EL (cell line): ENCODE measurements at regions not wholly inside any gene's neighbourhood (a gene's known extent, or its start where the extent isn't known, plus 50 kb on each side); places are given as distances from the start of the nearest gene placed in this dataset.
"Not testable (repeated sequence)": the region's sequence is repeated elsewhere in the genome, so short reads cannot be mapped to it uniquely, and the experiment has no call there.

Experiments
- DNase-seq: peaks from one replicate; pipeline ENCODE4 v3.0.0-alpha.2; 2016

DNA sequence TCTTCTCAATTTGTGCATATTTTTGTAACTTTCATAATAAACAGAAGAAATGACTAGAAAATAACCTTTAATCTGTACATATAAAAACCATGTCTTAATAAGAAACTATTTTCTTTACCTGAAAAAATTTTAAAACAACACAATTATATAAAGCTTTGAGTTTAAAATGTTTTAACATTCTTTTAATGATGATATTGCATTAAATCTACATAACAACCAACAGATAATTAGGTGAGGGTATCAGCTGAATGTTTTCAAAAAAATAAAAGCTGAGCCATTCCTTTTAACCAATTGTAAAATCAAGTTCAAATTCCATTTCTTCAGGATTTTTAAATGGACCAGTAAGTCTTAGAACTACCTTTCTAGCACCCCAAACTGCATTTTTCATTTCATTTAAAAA lies 1185.0 kb upstream of the CITED2 start:
- no peak for DNase-seq

GRCh38 chr6:140554421-140554820 lies 1180.0 kb upstream of the CITED2 start:
- peak; percentile 21 for DNase-seq

- DNase-seq: no peak
These were observed 1173.9 kb upstream of the CITED2 start for GRCh38 chr6:140548366-140548765.

DNA sequence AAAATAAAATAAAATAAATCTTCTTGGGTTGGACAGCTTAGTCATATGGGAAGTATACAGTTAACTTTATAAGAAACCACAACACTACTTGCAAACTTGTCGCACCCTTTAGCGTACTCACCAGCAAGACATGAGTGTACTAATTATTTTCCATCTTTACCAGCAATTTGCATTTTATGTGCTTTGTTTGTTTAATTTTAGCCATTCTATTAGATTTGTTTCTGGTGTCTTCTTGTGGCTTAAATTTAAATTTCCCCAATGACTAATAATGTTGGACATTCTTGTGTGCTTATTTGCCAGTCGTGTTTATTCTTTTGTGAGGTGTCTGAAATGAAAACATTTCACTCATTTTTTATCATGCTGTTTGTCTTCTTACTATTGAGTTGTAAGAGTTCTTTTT lies 1172.2 kb upstream of the CITED2 start:
- DNase-seq: peak; percentile 79

DNA sequence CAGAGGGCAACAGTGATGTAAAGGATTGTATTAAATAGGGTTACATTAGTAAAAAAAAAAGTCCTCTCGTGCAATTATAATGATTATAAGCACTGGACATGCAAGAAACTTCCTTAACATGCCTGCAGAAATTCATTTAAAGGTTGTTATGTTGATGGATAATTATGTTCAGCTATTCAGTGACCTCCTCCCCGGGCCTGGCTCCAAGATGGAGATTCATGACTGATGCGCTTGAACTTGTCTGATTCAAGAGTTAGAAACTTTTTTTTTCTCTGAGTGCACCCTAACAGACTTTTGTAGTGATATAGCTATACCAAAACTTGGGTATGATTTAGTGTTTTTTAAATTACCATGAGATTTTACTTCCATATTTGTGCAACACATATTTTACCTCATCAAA lies 1170.0 kb upstream of the CITED2 start:
- no peak for DNase-seq

DNA sequence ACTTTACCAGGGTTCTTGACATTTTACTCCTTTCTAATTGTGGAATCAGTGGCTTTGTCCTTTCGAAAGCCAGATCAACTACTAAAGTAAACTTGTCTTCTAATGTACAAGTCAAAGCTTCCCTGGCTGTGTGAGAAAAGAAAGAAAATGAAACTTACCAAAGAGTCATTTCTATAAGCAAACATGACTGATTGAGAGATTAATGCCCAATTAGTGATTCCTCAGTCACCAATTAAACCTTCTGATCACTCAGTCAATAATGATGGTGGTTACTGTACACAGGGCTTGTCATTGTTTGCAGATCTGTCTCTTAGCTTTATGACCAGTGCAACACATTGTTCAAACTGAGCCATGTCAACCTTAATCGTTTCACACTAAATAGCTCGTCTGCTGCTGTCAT lies 1168.4 kb upstream of the CITED2 start:
- DNase-seq: no peak

- peak; percentile 63 for DNase-seq
These were observed 1166.8 kb upstream of the CITED2 start for GRCh38 chr6:140541288-140541687.

- no peak for DNase-seq
These were observed 1166.3 kb upstream of the CITED2 start for GRCh38 chr6:140540743-140541142.

DNA sequence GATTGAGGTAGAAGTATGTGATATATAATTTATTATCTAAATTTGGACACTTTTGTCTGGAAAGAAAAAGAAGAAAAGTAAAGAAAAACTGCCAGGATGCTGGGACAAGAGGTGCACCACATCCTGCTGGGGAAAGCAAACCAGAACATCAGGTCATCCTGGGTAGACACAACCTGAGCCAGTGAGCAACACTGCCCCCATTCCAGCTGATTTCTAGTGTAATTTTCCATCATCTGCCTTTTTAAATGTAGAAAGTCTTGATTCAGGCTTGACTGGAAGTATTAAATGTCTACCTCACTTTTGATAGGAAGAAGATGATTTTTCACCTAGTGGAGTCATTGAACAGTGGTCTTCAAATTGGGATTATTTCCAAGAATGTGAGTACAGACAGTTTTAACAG lies 1164.5 kb upstream of the CITED2 start:
- peak; percentile 55 for DNase-seq

DNA sequence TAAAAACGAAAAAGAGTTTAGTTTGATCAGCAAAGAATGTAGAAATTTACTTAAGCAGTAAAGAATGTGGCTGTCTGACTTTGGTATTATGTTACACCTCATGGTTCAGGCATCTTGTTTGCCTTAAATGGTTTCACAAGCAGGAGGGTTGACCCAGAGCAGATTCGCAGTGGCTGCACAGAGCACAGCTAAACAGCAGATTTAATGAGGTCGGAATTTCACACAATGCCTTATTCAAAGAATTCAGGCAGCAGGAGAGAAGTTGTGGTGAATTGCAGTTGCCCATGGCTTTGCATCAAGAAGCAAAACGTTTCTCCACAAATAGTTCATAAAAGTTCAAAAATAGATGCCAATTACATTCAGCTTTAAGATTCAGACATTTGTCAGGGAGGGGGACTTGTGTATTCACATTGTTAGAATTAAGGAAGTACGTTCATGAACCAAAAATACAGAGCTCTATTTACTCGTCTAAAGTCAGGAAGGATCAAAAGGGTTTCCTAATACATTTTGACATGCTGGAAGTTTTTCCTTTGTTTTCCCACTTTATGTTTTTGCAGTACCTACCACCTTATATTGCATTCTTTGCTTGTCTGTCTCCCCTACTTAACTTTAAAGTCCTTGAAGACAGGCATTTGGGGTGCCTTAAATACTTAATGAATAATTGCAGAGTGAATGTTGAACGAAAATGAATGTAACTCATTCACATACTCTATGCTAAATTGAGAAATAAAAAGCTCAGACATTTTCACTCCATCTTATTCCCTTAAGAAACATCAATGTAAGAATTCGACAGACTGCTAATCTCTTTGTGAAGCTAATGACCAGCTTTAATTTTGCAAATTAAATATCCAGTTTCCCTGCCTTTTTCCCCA lies 1163.6 kb upstream of the CITED2 start:
- peak; percentile 99 for DNase-seq

DNA sequence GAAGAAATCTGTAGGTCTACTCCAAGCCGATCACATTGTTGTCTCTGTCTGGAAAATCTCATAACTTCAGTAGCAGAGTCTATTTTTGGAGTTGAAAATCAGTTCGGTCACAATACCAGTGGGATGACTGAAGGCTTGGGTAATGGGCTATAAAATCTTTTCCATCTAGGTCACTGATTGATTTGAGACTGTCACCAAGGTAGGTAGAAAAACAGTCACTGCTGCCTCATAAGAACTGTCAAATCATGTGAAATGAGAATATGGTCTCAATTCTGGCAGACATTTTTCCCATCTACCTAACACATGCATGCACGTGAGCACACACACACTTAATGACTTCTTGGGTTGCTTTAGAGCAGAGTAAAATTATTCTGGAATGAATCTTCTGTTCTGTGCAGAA lies 1162.8 kb upstream of the CITED2 start:
- peak; percentile 65 for DNase-seq

GRCh38 chr6:140535511-140535910 lies 1161.1 kb upstream of the CITED2 start:
- DNase-seq: no peak

GRCh38 chr6:140533526-140533925 lies 1159.1 kb upstream of the CITED2 start:
- no peak for DNase-seq

DNA sequence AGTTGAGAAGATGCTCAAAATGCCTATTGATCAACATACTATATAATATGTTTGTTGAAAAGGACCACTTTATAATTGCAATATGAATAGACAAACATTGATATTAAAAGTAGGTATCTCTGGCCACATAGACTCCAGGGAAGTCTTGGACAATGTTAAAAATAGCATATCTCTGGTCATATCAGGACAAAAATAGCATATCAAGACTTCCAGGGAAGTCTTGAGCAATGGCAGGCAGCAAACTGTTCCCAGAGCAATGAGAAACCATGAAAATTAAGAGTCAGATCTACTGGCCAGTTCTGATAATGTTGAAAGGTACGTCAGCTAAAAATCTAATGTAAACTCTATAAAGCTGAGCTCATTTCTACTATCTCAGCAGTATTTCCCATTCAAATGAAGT lies 1130.3 kb upstream of the CITED2 start:
- DNase-seq: no peak

GRCh38 chr6:140500849-140501248 lies 1126.4 kb upstream of the CITED2 start:
- no peak for DNase-seq

- DNase-seq: no peak
These were observed 1125.2 kb upstream of the CITED2 start for GRCh38 chr6:140499607-140500006.

- DNase-seq: peak; percentile 38
These were observed 1120.1 kb upstream of the CITED2 start for GRCh38 chr6:140494321-140495108.

DNA sequence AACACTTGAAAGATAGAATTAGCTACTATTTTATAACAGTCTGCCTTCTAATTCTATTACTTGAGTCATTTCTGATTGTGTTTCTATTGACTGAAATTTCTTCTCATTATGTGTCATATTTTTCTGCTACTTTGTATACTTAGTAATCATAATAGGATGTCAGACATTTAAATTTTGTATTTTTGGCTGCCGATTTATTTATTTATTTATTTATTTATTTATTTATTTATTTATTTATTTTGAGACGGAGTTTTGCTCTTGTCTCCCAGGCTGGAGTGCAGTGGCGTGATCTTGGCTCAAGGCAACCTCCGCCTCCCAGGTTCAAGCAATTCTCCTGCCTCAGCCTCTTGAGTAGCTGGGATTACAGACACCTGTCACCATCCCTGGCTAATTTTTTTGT lies 1119.0 kb upstream of the CITED2 start:
- DNase-seq: not testable (repeated sequence)

DNA sequence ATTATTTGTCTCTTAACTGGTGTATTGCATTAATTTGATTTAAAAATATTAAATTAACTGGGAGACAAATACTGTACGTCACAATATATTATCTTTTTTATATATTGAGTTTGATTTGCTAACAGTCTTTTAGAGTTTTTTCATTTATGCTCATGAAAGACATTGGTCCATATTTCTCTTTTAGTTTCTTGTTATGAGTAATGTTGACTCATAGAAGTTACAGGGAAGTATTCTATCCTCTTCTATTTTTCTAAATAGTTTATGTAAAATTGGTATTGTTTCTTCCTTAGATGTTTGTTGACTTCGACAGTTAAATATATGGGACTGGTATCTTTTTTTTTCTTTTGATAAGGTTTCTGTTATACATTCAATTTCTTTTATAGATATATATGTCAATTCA lies 1115.6 kb upstream of the CITED2 start:
- no peak for DNase-seq

GRCh38 chr6:140487586-140487985 lies 1113.1 kb upstream of the CITED2 start:
- no peak for DNase-seq

DNA sequence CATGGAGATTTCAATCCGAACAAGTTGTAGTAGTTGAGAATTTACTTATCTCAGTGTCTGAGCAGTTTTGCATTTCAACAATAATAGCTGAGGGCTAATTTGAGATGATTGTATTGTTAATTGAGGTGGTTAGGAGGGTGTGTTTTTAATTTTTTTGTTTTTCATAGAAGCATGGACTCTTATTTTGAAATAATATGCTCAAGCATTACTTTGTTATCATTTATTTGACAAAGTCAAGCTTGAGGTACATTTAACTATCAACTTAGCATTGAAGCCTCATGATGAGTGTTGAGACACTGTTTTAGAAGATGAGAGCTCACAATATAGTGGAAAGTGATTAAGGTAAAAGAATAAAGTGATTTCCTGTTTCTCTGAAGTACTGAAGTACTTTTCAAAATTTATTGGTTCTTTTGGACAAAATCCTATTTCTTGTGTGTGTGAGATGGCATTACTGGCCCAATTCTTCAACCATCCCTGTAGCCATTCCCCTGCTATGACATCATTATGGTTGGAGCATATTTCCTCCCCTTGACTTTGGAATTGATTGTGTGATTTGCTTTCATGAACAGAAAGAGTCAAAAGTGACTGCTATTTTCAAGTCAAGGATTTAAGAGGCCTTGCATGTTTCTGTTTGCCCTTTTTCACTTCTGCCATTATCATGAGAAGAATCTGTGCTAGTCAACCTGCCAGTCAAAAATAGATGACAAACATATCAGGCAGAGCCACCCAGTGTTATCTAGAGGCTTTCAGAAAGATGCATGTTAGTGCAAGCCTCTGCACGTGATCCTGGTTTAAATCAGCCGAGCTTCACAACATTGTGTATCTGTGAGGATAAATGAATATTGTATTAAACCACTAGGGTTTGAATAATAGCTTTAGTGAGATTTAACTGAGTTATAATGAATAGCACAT lies 1112.3 kb upstream of the CITED2 start:
- DNase-seq: peak; percentile 65

GRCh38 chr6:140485740-140486449 lies 1111.4 kb upstream of the CITED2 start:
- DNase-seq: peak; percentile 89
